NOMO-1 treated with DMSO at 0.1 percent for 48 hours (cell line): ENCODE measurements at regions not wholly inside any gene's neighbourhood (a gene's known extent, or its start where the extent isn't known, plus 50 kb on each side); places are given as distances from the start of the nearest gene placed in this dataset.
"Not testable (repeated sequence)": the region's sequence is repeated elsewhere in the genome, so short reads cannot be mapped to it uniquely, and the experiment has no call there.

Experiments used
- DNase-seq: peaks from one replicate; lab custom pipeline; 2025; ENCODE audit not compliant: unreplicated experiment; lab: John Stamatoyannopoulos, UW

DNA sequence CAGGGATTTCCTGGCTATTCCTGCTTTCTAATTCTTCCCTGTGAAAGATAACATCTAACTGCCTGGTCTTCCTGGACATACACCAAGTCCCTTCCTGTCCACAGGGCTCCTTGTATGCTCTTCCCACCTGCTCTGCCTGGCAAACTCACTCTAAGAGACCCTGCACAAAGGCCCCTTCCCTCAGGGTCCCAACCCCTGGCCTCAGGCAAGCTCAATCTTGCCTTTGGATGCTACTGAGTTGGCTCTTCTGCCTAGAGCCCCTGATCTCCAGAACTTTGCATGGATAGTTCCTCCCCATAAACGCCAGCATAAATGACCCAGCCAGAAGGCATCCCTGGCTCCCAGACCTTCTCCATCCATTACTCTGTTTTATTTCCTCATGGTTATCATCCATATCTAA, 98.3 kb upstream of the OTOS start:
- no peak for DNase-seq

DNA sequence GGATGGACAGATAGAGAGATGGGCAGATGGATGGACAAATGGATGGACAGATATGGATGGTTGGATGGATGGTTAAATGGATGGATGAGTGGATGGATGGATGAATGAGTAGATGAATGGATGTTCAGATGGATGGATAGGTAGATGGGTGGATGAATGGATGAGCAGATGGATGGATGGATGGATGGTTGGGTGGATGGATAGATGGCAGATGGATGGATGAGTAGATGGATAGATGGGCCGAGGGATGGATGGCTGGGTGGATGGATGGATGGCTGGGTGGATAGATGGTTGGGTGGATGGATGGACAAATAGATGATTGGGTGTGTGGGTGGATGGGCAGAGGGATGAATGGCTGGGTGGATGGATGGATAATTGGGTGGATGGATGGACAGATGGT, 98.9 kb upstream of the OTOS start:
- no peak for DNase-seq

DNA sequence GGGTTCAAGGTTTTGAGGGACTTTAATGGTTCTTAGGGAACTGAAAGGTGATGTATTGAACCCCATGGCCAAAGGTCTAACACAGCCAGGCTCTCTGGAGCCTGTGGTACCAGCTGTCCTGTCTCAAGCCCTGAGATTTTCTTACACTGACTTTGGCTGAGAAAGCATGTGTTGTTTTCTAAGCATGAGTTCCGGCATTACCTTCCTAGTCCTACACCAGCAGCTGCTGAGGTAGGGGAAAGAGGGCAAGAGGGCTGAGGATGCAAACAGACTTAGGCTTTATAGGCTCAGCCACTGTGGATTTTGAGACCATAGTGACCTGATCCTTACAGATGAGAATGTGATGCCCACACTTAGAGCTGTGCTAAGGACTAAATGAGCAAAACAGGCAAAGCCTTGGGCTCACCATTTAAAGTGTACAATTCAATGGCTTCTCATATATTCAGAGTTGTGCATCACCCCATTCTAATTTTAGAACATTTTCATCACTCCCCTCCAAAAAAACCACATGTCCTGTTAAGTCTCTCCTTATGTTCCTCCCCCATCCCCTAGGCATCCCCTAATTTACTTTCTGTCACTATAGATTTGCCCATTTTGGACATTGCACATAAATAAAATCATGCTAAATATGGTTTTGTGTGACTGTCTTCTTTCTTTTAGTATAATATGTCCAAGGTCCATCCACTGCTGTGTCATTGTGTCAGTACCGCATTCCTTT, 99.7 kb upstream of the OTOS start:
- no peak for DNase-seq

DNA sequence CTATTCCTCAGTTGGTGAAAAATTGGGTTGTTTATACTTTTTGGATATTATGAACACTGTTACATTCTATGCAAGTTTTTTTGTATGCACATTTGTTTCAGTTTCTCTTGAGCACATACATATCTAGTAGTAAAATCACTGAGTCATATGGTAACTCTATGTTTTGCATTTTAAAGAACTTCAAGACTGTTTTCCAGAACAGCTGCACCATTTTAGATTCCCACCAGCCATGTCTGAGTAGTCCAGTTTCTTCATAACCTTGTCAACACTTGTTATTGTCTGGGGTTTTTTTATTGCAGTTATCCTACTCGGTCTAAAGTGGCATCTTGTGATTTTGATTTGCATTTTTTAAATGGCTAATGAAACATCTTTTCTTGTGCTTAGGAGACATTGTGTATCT, 100.3 kb upstream of the OTOS start:
- DNase-seq = no peak

DNA sequence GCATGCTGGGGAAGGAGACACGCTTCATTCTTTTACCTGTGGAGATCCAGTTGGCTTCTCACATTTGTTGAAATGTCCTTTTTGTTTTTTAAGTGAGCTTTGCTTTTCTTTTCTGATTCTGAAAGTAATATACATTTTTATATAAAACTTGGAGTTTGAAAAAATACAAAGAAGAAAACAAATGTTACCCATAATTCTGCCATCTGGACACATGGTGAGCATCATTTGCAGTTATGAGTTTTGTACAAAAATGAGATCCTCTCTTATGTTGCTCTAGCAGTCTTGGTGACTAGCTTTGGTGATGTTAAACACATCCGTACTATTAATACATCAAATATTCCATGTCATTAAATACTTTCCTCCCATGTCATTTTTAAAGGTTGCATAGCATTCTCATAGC, 101.1 kb upstream of the OTOS start:
- no peak for DNase-seq

DNA sequence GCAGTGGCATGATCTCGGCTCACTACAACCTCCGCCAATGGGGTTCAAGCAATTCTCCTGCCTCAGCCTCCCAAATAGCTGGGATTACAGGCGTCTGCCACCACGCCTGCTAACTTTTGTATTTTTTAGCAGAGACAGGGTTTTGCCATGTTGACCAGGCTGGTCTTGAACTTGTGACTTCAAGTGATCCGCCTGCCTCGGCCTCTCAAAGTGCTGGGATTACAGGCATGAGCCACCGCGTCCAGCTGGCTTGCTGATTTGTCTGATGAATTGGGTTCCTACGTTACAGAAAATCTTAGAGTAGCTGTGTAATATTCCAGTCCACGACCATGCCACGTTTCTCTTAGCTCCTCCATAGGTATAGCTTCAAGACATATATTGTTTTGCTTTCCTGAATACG, 102.6 kb upstream of the OTOS start:
- not testable (repeated sequence) for DNase-seq

DNA sequence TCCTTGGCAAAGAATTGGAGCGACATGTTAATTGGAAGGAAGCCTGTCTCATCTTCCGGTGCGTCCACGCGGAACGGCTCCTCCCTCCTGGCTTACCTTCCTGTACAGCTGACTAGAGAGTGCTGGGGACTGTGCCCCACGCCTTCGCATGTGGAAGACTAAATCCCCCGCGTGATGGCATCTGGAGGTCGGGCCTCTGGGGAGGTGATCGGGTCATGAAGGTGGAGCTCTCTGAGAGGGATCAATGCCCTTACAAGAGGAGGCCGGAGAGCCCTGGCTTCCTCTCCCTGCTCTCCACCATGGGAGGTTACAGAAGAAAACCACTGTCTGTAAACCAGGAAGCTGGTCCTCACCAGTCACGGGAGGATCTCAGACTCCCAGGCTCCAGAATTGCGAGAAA, 104.1 kb upstream of the OTOS start:
- DNase-seq = no peak

DNA sequence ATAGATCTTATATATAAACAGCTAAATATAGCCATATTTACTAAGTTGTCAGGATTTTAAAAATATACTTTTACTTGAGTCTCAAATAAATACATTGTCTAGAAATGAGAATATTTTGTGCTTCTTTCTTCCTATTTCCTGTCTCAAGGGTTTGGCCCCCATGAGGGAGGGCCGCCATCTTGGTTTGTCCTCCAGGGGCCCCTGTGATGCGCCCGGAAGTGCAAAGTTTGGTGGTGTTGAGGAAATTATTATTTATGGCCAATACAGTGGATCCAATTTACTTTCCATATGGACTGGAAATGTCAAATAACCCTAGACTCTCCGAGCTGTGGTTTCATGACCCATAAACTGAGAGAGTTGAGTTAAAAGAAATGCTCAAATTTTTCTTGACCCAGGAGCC, 104.7 kb upstream of the OTOS start:
- no peak for DNase-seq

DNA sequence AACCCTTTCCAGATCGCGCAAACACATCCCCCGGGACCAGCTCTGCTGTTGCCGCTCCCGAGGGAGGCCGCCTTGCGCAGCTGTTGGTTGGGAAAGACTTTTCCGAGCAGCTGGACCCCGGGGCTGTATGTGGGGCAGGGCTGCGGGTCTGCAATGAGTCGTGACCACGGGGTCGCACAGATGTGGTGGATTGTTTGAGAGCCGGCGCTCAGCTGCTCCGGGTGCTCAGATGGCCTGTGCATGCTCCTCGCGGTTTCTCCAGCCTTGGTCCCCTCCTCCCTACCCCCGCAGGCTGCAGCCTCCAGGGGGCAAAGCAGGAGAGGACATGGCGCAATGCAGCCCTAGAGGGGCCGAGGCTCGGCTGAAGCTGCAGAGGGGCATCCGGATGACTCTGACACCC, 105.2 kb upstream of the OTOS start:
- DNase-seq = no peak

DNA sequence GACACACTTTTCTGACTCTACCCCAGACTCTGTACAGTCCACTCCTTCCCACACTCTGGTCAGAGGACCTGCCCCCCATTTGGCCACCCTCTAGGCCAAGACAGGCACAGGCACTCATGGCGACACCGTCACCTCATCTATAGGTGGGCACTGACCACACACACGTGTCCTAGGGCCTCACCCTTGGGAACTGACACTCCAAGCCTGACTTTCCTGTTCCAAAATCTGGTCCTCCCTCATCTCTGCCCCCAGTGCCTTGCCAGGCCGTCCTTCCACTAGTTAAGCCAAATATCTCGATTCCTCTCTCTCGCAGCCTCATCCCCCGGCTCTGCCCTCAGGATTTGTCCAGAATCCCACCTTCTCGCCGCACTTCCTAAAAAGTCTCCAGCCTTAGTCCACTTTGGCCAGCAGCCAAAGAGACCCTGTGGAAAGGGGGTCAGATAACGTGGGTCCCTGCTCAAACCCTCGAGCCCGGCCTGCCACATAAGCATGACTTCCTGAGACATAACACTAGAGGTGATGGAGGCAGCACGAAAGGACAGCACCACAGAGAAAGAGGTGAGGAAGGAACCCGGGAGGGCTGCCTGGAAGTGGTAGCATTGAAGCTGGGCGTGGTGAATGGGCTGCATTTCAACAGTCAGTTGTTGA, 105.8 kb upstream of the OTOS start:
- DNase-seq = no peak

DNA sequence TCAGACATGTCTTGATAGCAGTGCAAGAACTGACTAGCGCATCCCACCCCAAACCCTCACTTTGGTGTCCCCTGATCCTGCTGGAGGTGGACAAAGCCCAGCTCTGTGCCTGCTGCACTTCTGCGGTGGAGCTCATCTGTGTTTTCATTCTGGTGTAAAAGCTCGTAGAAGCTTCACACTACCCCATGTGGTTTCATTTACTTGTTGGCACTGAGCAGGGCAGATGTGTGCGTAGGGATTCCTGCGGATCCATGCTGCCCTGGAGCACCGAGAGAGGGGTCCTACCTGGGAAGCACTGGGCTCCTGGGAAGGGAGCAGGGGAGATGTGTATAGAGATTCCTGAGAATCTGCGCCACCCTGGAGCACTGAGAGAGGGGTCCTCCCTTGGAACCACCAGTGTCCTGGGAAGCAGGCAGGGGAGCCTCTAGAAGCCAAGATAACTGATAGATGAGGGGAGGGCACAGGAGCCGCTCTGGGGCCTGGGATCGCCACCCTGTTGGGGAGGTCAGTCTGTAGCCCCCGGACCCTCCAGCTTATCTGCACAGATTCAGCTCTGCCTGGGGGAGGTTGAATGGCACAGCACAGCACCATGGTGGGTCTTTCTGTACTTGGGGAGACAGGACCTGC, 106.9 kb upstream of the OTOS start:
- DNase-seq = no peak

DNA sequence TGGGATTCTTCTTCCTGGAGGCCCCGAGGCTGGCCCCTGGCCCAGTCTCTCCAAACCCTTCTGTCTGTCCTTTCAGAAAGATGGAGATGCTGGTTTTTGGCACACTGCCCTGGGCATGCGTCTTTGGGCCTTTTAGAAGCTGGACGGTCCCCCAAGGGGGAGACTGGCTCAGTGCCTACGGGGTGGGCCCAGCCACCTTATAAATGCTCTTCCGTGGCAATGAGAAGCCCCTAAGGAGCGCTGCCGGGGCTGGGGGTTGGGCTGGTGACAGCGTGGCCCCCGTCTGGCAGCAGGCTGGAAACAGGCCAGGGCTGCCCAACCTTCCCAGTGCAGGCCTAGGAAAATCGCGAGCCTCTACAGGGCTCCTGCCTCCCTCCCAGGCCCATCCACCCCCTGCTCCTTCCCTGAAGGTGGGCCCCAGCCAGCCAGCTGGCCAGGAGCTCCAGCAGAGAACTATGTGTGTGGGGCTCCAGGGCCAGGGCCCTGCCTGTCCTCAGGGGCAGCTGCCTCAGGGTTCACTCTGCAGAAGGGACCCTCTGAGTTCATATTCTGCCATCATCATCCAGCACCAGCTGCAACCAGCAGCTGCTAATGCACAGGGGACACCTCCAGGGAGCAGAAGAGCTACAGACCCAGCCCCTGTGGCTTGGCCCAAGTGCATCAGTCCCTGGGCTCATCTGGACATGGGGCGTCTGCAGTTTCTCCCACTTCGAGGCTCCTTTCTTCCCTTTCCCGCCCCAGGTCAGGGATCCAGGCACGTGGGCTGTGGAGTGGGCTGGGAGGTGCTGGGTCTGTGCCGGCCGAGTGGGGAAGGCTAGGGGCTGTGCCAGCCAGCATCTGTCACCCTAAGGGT, 107.6 kb upstream of the OTOS start:
- no peak for DNase-seq

DNA sequence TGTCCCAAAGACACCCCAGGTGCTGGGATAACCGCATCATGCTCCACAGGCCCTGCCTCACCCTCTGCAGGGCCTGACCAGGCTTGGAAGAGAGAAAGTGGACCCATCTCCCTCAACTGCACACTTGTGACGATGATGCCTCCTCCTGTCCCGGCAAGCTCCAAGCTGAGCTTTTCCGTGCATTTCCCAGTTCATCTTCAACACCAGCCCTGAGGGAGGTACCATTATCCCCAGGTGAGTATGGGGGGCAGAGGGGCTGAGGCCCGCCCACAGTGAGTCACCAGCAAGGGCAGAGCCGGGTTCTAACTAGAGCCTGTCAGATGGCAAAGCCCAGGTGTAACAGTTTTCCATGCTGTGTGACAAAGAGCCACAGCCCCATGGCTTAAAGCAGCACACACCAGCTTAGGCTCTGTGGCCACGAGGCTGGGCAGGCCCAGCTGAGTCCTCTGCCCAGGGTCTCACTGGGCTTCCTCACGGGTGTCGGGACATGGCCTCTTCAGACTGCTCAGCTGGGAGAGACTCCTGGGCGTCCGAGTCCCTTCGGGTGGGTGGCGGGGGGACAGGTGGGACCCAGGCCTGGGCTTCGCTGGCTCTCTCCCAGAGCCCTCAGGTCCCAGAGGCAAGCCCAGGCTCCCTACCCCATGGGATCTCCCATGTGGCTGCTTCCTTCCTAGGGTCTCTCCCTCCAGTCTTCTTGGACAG, 108.4 kb upstream of the OTOS start:
- no peak for DNase-seq

DNA sequence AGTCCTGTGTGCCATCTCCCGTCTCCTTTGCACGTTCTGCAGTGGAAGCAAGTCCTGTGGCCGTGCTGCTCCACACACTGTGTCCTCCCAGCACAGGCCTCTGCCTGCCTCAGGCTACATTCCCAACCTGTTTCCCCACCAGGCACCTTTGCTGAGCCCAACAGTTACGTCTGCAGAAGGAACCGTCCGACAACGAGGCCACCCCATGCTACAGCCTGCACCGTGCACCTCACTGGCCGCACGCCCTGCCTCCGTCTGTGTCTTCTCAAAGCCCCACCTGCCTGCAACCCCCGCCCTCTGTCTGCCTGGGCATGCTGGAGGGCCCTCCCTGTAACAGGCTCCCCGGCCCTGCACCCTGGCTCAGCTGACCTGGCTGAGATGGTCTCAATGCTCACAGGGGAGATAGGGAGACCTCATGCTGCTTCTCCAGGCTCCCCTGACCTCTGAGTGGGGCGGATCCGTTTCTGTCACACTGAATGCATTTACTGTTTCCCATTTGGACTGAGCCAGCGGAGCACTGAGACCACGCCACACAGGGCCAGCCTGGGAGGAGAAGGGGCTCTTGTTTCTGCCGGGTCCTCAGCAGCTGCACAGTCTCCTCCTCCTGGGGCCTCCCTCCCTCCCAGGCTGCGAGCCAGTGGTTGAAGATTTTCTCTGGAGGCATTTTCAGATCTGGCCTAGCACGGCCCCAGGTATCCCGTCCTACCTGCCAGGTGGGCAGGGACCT, 109.1 kb upstream of the OTOS start:
- DNase-seq = no peak

DNA sequence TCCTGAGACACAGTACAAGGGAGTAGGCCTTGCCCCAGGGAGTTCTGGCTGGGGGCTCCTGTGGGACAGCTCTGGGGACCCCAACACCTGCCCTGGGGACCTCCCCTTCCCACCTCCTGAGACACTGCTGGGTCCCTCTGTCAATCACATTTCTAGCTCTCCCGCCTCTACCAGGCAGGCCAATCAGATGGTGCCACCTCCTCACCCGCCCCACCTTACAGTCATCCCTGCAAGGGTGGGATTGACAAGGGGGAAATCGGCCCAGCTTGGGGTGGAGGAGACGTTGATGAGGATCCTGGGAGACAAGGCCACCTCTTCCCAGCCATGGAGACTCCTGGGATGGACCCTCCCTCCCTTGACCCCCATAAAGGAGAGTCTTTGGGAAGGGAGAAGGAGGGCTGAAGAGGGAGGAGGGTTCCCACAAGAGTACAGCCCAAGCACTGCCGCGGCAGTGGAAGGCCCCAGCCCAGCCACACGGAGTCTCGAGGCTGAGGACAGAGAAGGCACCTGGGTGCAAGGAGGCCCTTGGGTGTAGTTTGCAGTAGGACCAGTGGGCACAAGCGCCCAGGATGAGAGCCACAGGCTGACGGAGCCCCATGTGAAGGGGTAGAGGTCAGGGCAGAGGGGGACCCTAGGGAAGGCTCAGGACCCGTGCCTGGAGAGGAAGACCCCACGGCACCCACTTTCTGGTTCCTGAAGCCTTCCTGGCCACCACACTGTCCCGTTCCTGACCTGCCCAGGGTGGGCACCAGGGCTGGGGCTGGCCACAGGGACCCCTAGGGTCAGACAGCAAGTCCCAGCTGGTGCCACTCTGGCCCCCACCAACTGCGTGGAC, 109.9 kb upstream of the OTOS start:
- no peak for DNase-seq

DNA sequence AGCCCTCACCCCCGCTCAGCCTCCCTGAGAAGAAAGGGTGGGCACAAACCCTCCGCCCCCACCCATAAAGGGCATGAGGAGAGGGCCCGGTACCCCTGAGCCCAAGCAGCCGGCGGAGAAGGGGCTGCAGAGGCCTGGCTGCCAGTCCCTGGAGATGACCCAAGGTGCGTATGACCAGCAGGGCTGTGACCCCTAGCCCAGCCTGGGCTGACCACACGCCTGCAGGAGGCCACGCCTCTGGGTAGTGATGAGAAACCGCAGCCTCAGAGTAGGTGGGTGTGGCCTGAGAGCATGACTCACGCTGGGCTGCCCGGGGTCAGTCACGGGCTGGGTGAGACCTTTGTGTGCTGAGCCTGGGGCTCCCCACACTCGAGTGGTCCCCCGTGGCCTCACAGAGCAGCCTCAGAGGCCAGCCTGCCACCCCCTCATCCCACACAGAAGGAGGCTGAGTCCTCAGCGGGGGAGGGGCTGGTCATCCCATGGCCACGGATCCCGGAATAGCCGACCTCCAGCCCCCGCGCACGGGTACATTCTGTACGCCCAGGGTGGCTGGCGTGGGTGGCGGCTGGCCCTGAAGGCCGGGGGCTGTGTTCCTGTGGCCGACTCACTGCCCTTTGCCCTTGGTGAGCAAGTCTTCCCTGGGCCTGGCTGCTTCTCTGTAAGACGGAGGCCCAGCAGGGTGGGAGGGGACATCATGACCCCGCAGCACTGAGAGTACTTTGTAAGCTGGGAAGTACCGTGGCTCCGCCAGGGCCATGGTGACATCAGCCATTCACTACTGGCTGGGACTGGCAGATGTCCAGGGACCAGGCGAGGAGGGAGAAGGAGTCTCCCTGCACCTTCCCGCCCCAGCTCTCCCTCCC, 110.8 kb upstream of the OTOS start:
- peak; percentile 61 for DNase-seq

DNA sequence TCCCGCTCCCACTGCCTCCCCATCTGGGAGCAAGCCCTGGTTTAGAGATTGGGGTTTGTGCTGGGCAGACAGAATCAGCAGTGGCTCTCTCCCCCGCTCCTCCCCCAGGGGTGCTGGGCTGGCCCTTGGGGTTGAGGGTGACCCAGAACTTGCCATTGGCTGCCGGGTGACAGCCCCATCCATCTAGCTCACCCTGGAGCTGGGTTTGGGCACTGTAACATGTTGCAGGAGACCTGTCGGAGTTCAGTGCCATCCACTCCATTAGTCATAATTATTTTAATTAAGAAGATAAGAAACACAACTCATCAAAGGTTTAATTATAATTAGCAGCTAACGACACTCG, 111.4 kb upstream of the OTOS start:
- no peak for DNase-seq

DNA sequence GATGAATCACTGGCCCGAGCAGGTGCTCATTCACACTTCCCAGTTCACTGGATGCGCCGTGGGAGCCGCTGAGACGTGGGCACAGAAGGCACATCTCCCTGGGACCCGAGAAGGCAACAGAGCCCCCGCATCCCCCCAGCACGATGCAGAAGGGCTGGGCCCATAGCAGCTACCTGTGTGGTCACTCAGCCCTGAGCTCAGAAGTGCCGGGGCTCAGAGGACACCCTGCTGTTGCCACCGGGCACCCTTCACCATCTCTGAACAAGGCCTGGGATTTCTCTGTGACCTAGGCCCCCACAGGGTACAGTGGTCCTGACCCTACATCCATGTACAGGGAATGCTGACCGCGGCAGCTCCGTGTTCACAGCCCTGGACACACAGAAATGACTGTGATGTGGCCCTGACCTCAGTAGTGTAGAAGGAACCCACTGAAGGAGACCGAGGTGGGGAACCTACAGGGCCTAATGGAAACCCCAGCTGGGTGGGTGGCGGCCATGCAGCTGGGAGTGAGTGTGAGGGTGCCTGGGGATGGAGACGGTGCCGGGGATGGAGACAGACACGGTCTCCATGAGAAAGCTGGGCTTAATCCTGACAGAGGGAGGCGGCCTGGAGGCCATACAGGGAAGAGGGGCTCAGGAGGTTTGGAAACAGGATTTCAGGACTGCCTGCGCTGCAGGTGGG, 111.9 kb upstream of the OTOS start:
- no peak for DNase-seq
